ENCODE measurements at regions not wholly inside any gene's neighbourhood (a gene's known extent, or its start where the extent isn't known, plus 50 kb on each side); places are given as distances from the start of the nearest gene placed in this dataset.

- TF ChIP-seq, protein P1, sequence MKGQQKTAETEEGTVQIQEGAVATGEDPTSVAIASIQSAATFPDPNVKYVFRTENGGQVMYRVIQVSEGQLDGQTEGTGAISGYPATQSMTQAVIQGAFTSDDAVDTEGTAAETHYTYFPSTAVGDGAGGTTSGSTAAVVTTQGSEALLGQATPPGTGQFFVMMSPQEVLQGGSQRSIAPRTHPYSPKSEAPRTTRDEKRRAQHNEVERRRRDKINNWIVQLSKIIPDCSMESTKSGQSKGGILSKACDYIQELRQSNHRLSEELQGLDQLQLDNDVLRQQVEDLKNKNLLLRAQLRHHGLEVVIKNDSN (IDR thresholded peaks at IDR 0.05): no peak
- TF ChIP-seq CEBPB (IDR thresholded peaks at IDR 0.05): no peak
- TF ChIP-seq TAF1 (IDR thresholded peaks at IDR 0.05; ENCODE audit: low read depth): no peak
- no peak for TF ChIP-seq CREB1 (IDR thresholded peaks at IDR 0.05; ENCODE audit: low read depth)
- no peak for TF ChIP-seq ZBTB7A (IDR thresholded peaks at IDR 0.05; ENCODE audit: low read depth)
- no peak for TF ChIP-seq MAX (IDR thresholded peaks at IDR 0.05)
- TF ChIP-seq TCF12 (IDR thresholded peaks at IDR 0.05; ENCODE audit: low read depth): no peak
- TF ChIP-seq FOXM1 (IDR thresholded peaks at IDR 0.05; ENCODE audit: borderline replicate concordance, low read depth): no peak
- no peak for TF ChIP-seq RAD21 (IDR thresholded peaks at IDR 0.05; ENCODE audit: low read depth)
- TF ChIP-seq YY1 (IDR thresholded peaks at IDR 0.05; ENCODE audit: low read depth): no peak
- TF ChIP-seq EGR1 (IDR thresholded peaks at IDR 0.05): no peak
- no peak for TF ChIP-seq REST (IDR thresholded peaks at IDR 0.05; ENCODE audit: low read depth)
- no peak for TF ChIP-seq TEAD4 (IDR thresholded peaks at IDR 0.05)
- TF ChIP-seq EP300 (IDR thresholded peaks at IDR 0.05; ENCODE audit: borderline replicate concordance): no peak
- no peak for TF ChIP-seq NFIC (IDR thresholded peaks at IDR 0.05)
These were observed 71.6 kb downstream of the TFAP2A start for GRCh38 chr6:10343320-10343719.

DNA sequence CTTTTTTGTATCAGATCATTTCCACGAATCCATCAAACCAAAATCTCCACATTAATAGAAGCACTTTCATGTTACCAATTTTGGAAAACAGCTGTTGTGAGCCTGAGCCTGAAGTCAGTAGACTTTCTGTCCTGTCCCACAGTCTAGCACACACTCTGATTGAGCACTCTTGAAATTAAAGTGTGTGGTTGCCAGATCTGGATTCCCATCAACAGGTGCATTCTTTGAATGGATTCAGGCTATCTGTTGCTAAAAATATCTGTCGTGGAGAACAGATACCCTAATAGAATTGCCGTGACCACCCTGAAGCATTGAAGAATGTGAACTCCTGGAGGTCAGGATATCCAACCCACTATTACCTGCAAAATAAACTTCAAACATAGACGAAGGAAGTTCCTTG lies 73.3 kb downstream of the TFAP2A start:
- no peak for TF ChIP-seq TCF12 (IDR thresholded peaks at IDR 0.05; ENCODE audit: low read depth)
- TF ChIP-seq FOXM1 (IDR thresholded peaks at IDR 0.05; ENCODE audit: borderline replicate concordance, low read depth): no peak
- TF ChIP-seq TEAD4 (IDR thresholded peaks at IDR 0.05): no peak
- TF ChIP-seq TAF1 (IDR thresholded peaks at IDR 0.05; ENCODE audit: low read depth): no peak
- TF ChIP-seq CEBPB (IDR thresholded peaks at IDR 0.05): no peak
- no peak for TF ChIP-seq EP300 (IDR thresholded peaks at IDR 0.05; ENCODE audit: borderline replicate concordance)
- no peak for TF ChIP-seq ZBTB7A (IDR thresholded peaks at IDR 0.05; ENCODE audit: low read depth)
- no peak for TF ChIP-seq YY1 (IDR thresholded peaks at IDR 0.05; ENCODE audit: low read depth)
- TF ChIP-seq RAD21 (IDR thresholded peaks at IDR 0.05; ENCODE audit: low read depth): no peak
- TF ChIP-seq, protein P1 (IDR thresholded peaks at IDR 0.05): no peak
- no peak for TF ChIP-seq MAX (IDR thresholded peaks at IDR 0.05)
- TF ChIP-seq REST (IDR thresholded peaks at IDR 0.05; ENCODE audit: low read depth): no peak

- TF ChIP-seq TAF1 (IDR thresholded peaks at IDR 0.05; ENCODE audit: low read depth) (no peak), TCF12 (IDR thresholded peaks at IDR 0.05; ENCODE audit: low read depth) (no peak), EP300 (IDR thresholded peaks at IDR 0.05; ENCODE audit: borderline replicate concordance) (no peak), CREB1 (IDR thresholded peaks at IDR 0.05; ENCODE audit: low read depth) (no peak), MAX (IDR thresholded peaks at IDR 0.05) (no peak), CEBPB (IDR thresholded peaks at IDR 0.05) (no peak), YY1 (IDR thresholded peaks at IDR 0.05; ENCODE audit: low read depth) (no peak), FOXM1 (IDR thresholded peaks at IDR 0.05; ENCODE audit: borderline replicate concordance, low read depth) (no peak), NFIC (IDR thresholded peaks at IDR 0.05) (no peak), RAD21 (IDR thresholded peaks at IDR 0.05; ENCODE audit: low read depth) (no peak), ZBTB7A (IDR thresholded peaks at IDR 0.05; ENCODE audit: low read depth) (no peak)
- TF ChIP-seq, protein P1 (IDR thresholded peaks at IDR 0.05): no peak
These were observed 76.7 kb downstream of the TFAP2A start for GRCh38 chr6:10338151-10338550.

DNA sequence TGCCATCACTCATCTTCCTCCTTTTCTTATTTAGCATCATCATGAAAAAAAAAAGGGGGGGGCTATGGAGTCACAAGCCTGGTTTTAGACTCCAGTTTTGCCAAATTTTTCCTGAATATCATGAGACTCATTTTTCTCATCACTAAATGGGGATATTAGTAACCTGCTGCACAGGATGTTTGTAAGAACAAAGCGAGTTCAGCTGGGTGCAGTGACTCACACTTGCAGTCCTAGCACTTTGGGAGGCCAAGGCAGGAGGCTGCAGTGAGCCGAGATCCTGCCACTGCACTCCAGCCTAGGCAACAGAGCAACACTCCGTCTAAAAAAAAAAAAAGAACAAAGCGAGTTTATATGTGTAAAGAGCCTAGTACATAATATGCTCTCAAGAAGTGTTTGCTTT lies 82.8 kb downstream of the TFAP2A start:
- no peak for TF ChIP-seq CEBPB (IDR thresholded peaks at IDR 0.05)
- no peak for TF ChIP-seq EP300 (IDR thresholded peaks at IDR 0.05; ENCODE audit: borderline replicate concordance)
- TF ChIP-seq REST (IDR thresholded peaks at IDR 0.05; ENCODE audit: low read depth): no peak
- TF ChIP-seq MAX (IDR thresholded peaks at IDR 0.05): no peak
- no peak for TF ChIP-seq TCF12 (IDR thresholded peaks at IDR 0.05; ENCODE audit: low read depth)
- TF ChIP-seq TEAD4 (IDR thresholded peaks at IDR 0.05): no peak
- no peak for TF ChIP-seq NFIC (IDR thresholded peaks at IDR 0.05)
- TF ChIP-seq EGR1 (IDR thresholded peaks at IDR 0.05): no peak
- no peak for TF ChIP-seq ZBTB7A (IDR thresholded peaks at IDR 0.05; ENCODE audit: low read depth)
- TF ChIP-seq YY1 (IDR thresholded peaks at IDR 0.05; ENCODE audit: low read depth): no peak
- TF ChIP-seq, protein P1 (IDR thresholded peaks at IDR 0.05): no peak
- TF ChIP-seq FOXM1 (IDR thresholded peaks at IDR 0.05; ENCODE audit: borderline replicate concordance, low read depth): no peak
- no peak for TF ChIP-seq TAF1 (IDR thresholded peaks at IDR 0.05; ENCODE audit: low read depth)
- no peak for TF ChIP-seq CREB1 (IDR thresholded peaks at IDR 0.05; ENCODE audit: low read depth)
- no peak for TF ChIP-seq RAD21 (IDR thresholded peaks at IDR 0.05; ENCODE audit: low read depth)

Measured in Ishikawa (cell line).